HG03354 (cell line): ENCODE measurements at regions not wholly inside any gene's neighbourhood (a gene's known extent, or its start where the extent isn't known, plus 50 kb on each side); places are given as distances from the start of the nearest gene placed in this dataset.
"Not testable (repeated sequence)": the region's sequence is repeated elsewhere in the genome, so short reads cannot be mapped to it uniquely, and the experiment has no call there.

Experiments used
- ATAC-seq: cut with Tn5 transposase; IDR thresholded peaks from one replicate; pipeline ENCODE4 v1.9.1; 2021; ENCODE audit warnings: mild to moderate bottlenecking; ENCODE audit not compliant: unreplicated experiment, poor library complexity, severe bottlenecking

- ATAC-seq, result no peak
These were observed 294.2 kb upstream of the MEIS2 start for GRCh38 chr15:37394402-37395099.

GRCh38 chr15:37395100-37395468 is 294.7 kb upstream of the MEIS2 start:
- no peak for ATAC-seq

- no peak for ATAC-seq
These were observed 297.1 kb upstream of the MEIS2 start for GRCh38 chr15:37397266-37398022.

GRCh38 chr15:37416103-37416502 is 315.8 kb upstream of the MEIS2 start:
- no peak for ATAC-seq

- ATAC-seq, result no peak
These were observed 325.2 kb upstream of the MEIS2 start for GRCh38 chr15:37425541-37425940.

- ATAC-seq, result not testable (repeated sequence)
These were observed 327.0 kb upstream of the MEIS2 start for GRCh38 chr15:37427393-37427792.

- ATAC-seq, result no peak
These were observed 346.6 kb upstream of the MEIS2 start for GRCh38 chr15:37446921-37447320.

- ATAC-seq, result no peak
These were observed 352.1 kb upstream of the MEIS2 start for GRCh38 chr15:37452498-37452897.

GRCh38 chr15:37480482-37480881 is 380.1 kb upstream of the MEIS2 start:
- ATAC-seq, result no peak

GRCh38 chr15:37481126-37481525 is 380.8 kb upstream of the MEIS2 start:
- no peak for ATAC-seq

GRCh38 chr15:37483779-37484178 is 383.4 kb upstream of the MEIS2 start:
- ATAC-seq, result no peak

- ATAC-seq, result no peak
These were observed 384.7 kb upstream of the MEIS2 start for GRCh38 chr15:37485056-37485455.

- ATAC-seq, result no peak
These were observed 390.4 kb upstream of the MEIS2 start for GRCh38 chr15:37490707-37491106.

- no peak for ATAC-seq
These were observed 416.3 kb upstream of the MEIS2 start for GRCh38 chr15:37516621-37517020.

- no peak for ATAC-seq
These were observed 417.0 kb upstream of the MEIS2 start for GRCh38 chr15:37517191-37517895.

- no peak for ATAC-seq
These were observed 416.0 kb upstream of the TMCO5A start for GRCh38 chr15:37518436-37518835.

GRCh38 chr15:37520026-37520425 is 414.4 kb upstream of the TMCO5A start:
- ATAC-seq, result no peak

GRCh38 chr15:37520882-37521281 is 413.6 kb upstream of the TMCO5A start:
- ATAC-seq, result no peak

GRCh38 chr15:37524601-37525000 is 409.8 kb upstream of the TMCO5A start:
- ATAC-seq, result no peak

GRCh38 chr15:37528432-37528831 is 406.0 kb upstream of the TMCO5A start:
- no peak for ATAC-seq
